MCF 10A (cell line): ENCODE measurements at regions not wholly inside any gene's neighbourhood (a gene's known extent, or its start where the extent isn't known, plus 50 kb on each side); places are given as distances from the start of the nearest gene placed in this dataset.

ENCODE experiments used
- BruUV-seq: library from RNA; stranded (reverse); fragments of 400-500 nt; replicated peaks from 2 replicates; lab custom pipeline; 2021; lab: Mats Ljungman, UMichigan
- CTCF ChIA-PET: fragments of 300-600 bp; sonication (Branson Sonifier 250); formaldehyde crosslinking; extraction: SDS; loops from one replicate; lab custom pipeline; 2021; ENCODE audit warnings: antibody characterized with exemption, inconsistent platforms; lab: Yijun Ruan, JAX
- POLR2A ChIA-PET: fragments of 300-600, 350-650 bp; sonication (Branson Sonifier 250); formaldehyde crosslinking; extraction: SDS; loops from one replicate; lab custom pipeline; 2020; ENCODE audit warnings: antibody characterized with exemption, inconsistent platforms; lab: Yijun Ruan, JAX
- DNase-seq: peaks from one replicate; pipeline ENCODE4 v3.0.0-alpha.2; 2018; ENCODE audit not compliant: unreplicated experiment
- H3K27ac Mint-ChIP-seq: one replicate; pipeline ENCODE4 v1.8.0; 2022; ENCODE audit warnings: mild to moderate bottlenecking, low read depth, mixed read lengths; ENCODE audit not compliant: unreplicated experiment
- H3K27me3 Mint-ChIP-seq: one replicate; pipeline ENCODE4 v1.8.0; 2022; ENCODE audit warnings: mixed read lengths; ENCODE audit not compliant: insufficient read depth, unreplicated experiment
- H3K36me3 Mint-ChIP-seq: one replicate; pipeline ENCODE4 v1.8.0; 2022; ENCODE audit warnings: mild to moderate bottlenecking, moderate library complexity, mixed read lengths; ENCODE audit not compliant: insufficient read depth, unreplicated experiment
- H3K4me1 Mint-ChIP-seq: one replicate; pipeline ENCODE4 v1.8.0; 2022; ENCODE audit warnings: mixed read lengths; ENCODE audit not compliant: insufficient read depth, unreplicated experiment
- H3K4me3 Mint-ChIP-seq: one replicate; pipeline ENCODE4 v1.8.0; 2022; ENCODE audit warnings: mild to moderate bottlenecking, moderate library complexity, mixed read lengths; ENCODE audit not compliant: unreplicated experiment
- H3K9me3 Mint-ChIP-seq: one replicate; pipeline ENCODE4 v1.8.0; 2022; ENCODE audit warnings: mixed read lengths; ENCODE audit not compliant: unreplicated experiment
- intact Hi-C: fragments of 100-400 bp; cut with micrococcal nuclease; formaldehyde crosslinking; loops from 2 replicates; pipeline ENCODE4 v1.14.1; 2022
- TF ChIP-seq, protein P1 (sequence below): fragments of 200-600 bp; IDR thresholded peaks from one replicate; pipeline ENCODE4 v1.8.0; 2022; ENCODE audit warnings: antibody characterized with exemption, mild to moderate bottlenecking; ENCODE audit not compliant: unreplicated experiment

GRCh38 chr13:40334616-40335015, 331.8 kb downstream of the FOXO1 start:
- BruUV-seq: no TSS peak
- TF ChIP-seq, protein P1, sequence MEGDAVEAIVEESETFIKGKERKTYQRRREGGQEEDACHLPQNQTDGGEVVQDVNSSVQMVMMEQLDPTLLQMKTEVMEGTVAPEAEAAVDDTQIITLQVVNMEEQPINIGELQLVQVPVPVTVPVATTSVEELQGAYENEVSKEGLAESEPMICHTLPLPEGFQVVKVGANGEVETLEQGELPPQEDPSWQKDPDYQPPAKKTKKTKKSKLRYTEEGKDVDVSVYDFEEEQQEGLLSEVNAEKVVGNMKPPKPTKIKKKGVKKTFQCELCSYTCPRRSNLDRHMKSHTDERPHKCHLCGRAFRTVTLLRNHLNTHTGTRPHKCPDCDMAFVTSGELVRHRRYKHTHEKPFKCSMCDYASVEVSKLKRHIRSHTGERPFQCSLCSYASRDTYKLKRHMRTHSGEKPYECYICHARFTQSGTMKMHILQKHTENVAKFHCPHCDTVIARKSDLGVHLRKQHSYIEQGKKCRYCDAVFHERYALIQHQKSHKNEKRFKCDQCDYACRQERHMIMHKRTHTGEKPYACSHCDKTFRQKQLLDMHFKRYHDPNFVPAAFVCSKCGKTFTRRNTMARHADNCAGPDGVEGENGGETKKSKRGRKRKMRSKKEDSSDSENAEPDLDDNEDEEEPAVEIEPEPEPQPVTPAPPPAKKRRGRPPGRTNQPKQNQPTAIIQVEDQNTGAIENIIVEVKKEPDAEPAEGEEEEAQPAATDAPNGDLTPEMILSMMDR: no peak
- Mint-ChIP-seq H3K36me3 (peaks cover 15% of the 10 kb centered on the region), H3K4me1 (peaks cover 39% of the 10 kb centered on the region), H3K27me3 (no peaks in the 10 kb centered on the region), H3K9me3 (peaks cover 10% of the 10 kb centered on the region), H3K4me3 (peak overlapping the region; percentile 77), H3K27ac (peak overlapping the region; percentile 91)
- CTCF ChIA-PET: interaction anchor here (0.7 kb wide), 1 partner anchor 521 kb away, joined by 3 read pairs; no protein-coding TSS in a partner anchor
- POLR2A ChIA-PET: interaction anchor here (0.7 to 1.7 kb wide), 3 partner anchors 16 to 275 kb away, joined by 3 to 5 read pairs (median 4); no protein-coding TSS in a partner anchor
- intact Hi-C loops: no loop called here
- no peak for DNase-seq

- TF ChIP-seq, protein P1: no peak
- DNase-seq: no peak
- no peaks in the 10 kb centered on the region for H3K27me3 Mint-ChIP-seq
- H3K36me3 Mint-ChIP-seq: peaks cover 15% of the 10 kb centered on the region
- intact Hi-C loops: no loop called here
- POLR2A ChIA-PET: interaction anchor here (0.6 to 2.4 kb wide), 8 partner anchors 7 to 328 kb away, joined by 4 to 13 read pairs (median 5); no protein-coding TSS in a partner anchor
- no peak overlapping the region for H3K27ac Mint-ChIP-seq
- peaks cover 44% of the 10 kb centered on the region for H3K4me1 Mint-ChIP-seq
- BruUV-seq: no TSS peak
- CTCF ChIA-PET: interaction anchor here (0.5 to 1.9 kb wide), 6 partner anchors 12 to 412 kb away, joined by 3 to 6 read pairs (median 4); no protein-coding TSS in a partner anchor
- H3K4me3 Mint-ChIP-seq: no peak overlapping the region
- no peaks in the 10 kb centered on the region for H3K9me3 Mint-ChIP-seq
Measured at GRCh38 chr13:40336228-40337221, 329.9 kb downstream of the FOXO1 start.

- ChIA-PET CTCF (interaction anchor here (0.6 to 1.9 kb wide), 6 partner anchors 12 to 395 kb away, joined by 3 to 6 read pairs (median 4); no protein-coding TSS in a partner anchor), POLR2A (interaction anchor here (1.0 to 2.4 kb wide), 4 partner anchors 12 to 278 kb away, joined by 4 to 13 read pairs (median 6); no protein-coding TSS in a partner anchor)
- Mint-ChIP-seq H3K9me3 (no peaks in the 10 kb centered on the region), H3K4me3 (no peak overlapping the region), H3K27me3 (no peaks in the 10 kb centered on the region), H3K36me3 (peaks cover 15% of the 10 kb centered on the region), H3K4me1 (peaks cover 44% of the 10 kb centered on the region), H3K27ac (no peak overlapping the region)
- TF ChIP-seq, protein P1: no peak
- intact Hi-C loops: no loop called here
- DNase-seq: no peak
- BruUV-seq: no TSS peak
Measured at GRCh38 chr13:40337651-40338050, 328.8 kb downstream of the FOXO1 start.

- ChIA-PET POLR2A (interaction anchor here (2.4 kb wide), 1 partner anchor 66 kb away, joined by 13 read pairs; no protein-coding TSS in a partner anchor), CTCF (interaction anchor here (0.6 to 1.9 kb wide), 2 partner anchors 118 to 270 kb away, joined by 3 to 6 read pairs; no protein-coding TSS in a partner anchor)
- Mint-ChIP-seq H3K9me3 (no peaks in the 10 kb centered on the region), H3K4me1 (peaks cover 42% of the 10 kb centered on the region), H3K36me3 (peaks cover 15% of the 10 kb centered on the region), H3K27ac (no peak overlapping the region), H3K4me3 (no peak overlapping the region), H3K27me3 (no peaks in the 10 kb centered on the region)
- TF ChIP-seq, protein P1: no peak
- intact Hi-C loops: no loop called here
- BruUV-seq: no TSS peak
- no peak for DNase-seq
Measured at GRCh38 chr13:40338217-40338616, 328.2 kb downstream of the FOXO1 start.
